Posterior cingulate gyrus (tissue), 11 donors: ENCODE measurements at regions not wholly inside any gene's neighbourhood (a gene's known extent, or its start where the extent isn't known, plus 50 kb on each side); places are given as distances from the start of the nearest gene placed in this dataset.

Experiments used
- DNase-seq, 10 donors: peaks; one replicate each; pipeline versions ENCODE4 v3.0.0 to v3.0.0-alpha.2; 2020 to 2021; ENCODE audit warnings: mixed read lengths in 3 of 10
- intact Hi-C: fragments of 100-400 bp; cut with DNase I; formaldehyde crosslinking; loops from one replicate; pipeline ENCODE4 v1.15.1; 2023

DNA sequence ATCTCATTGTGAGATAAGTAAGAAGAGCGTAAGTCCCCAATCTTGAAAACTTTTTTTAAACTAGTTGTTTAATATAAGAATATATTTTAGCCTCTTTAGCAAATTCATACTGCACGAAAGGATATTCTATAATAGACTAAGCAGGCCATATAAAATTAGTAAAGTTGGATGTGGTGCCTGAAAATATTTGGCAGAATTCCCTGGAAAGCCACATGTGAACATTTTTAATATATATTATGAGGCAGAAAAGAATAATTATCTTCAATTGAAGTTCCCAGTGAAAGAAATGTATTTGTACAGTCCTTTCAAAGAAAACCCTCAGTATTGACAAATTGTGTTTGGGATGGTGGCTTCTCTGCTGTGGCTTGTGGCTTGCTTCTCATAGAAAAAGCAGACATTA, 237.5 kb upstream of the JAG1 start:
- intact Hi-C loops = no loop called here

DNA sequence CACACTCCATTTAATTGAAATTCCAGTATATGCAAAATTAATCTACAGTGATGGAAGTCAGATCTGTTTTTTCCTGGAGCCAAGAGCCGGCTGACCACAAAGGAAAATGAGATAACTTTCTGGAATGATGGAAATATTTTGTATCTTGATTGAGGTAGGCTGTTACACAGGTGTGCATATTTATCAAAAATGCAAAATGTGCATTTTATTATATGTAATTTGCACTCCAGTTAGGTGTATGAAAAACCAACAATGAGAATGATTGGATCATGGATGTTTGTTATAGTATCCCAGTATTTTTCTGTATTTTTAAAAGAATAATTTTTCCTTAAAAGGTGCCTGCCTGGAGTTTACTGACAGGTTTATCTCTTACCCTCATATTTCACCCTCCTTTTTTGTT, 242.0 kb upstream of the JAG1 start:
- intact Hi-C loops = no loop called here
- no peak for DNase-seq

More for the DNA sequence above, 237.5 kb upstream of the JAG1 start:
- DNase-seq = no peak

DNA sequence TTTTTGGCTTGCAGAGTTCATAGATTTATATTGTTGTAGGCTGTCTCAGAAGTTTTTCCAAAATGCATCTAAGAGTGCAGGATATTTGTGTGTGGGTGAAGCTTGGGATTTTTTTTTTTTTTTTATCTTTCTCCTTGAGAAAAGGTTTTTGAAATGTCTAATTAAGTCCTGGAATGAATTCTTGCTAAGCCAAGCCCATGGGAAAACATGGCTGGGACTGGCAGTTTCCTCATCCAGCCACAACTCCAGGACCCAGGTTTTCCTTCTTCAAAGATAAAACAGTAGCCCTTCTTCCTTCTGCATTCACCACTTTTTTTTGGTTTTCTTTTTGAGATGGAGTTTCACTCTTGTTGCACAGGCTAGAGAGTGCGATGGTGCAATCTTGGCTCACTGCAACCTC, 242.5 kb upstream of the JAG1 start:
- DNase-seq = no peak
- intact Hi-C loops = no loop called here

DNA sequence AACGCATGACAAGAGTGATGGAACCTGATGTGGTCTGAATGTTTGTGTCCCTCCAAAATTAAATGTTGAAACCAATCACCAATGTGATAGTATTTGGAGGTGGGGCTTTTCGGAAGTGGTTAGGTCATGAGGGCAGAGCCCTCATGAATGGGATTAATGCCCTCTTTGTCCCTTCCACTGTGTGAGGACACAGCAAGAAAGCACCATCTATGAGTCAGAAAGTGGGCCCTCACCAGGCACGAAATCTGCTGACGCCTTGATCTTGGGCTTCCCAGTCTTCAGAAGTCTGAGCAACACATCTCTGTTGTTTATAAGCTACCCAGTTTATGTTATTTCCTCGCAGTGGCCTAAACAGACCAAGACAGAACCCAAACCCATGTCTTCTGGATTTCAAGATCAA, 244.0 kb upstream of the JAG1 start:
- DNase-seq = no peak
- intact Hi-C loops = no loop called here

DNA sequence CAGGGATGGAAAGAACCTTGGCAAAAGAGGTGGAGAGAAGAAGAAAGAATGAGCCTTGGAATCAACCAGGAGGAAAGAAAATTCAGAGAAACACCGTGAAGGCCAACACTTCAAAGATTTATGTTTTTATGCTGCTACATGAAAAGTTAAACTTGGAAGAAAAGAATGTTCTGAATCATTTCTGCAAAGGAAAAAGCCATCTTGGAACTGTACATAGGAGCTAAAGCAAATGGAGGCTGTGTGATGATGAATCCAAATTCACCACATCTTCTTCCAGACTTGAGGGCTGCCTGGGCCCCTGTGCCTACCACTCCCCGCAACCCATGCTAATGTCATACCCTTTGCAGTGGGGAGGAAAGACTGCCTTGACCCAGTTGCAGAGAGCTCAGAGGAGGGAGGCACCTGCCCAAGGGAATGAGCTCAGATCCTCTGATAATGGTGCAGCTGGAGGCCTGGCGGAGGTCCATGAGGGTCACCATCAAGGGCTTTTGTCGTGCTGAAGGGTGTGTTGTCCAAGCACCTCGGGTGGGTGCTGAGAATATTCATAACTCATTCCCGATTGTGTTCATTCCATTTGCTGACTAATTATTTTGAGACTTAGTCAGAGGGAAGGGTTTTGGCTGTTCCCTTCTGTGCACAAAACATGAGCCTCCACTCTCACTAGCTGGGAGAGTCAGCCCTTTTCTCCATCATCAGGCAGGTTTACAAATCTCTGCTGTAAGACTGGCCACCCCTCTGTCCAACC, 245.8 kb upstream of the JAG1 start:
- DNase-seq = peak in 1 of 10 donors; percentile 54
- intact Hi-C loops = no loop called here

DNA sequence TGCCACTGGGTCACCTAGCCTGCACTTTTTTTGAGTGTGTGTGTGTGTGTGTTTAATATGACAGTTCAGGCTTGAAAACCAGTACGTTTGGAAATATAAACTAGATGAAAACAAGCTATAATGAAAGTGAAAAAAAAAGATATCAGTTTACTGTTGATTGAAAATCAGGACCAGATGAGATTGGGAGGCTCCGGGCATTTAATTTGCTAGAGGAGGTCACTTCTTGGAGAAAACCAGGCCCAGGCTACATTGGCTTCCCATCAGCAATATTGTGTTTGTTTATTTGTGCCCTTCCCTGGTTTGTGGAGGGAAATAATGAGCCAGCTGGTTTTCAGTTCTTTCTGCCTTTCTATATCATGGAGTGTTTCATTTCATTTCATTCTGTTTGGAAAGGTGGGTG, 246.6 kb upstream of the JAG1 start:
- intact Hi-C loops = no loop called here
- DNase-seq = no peak

DNA sequence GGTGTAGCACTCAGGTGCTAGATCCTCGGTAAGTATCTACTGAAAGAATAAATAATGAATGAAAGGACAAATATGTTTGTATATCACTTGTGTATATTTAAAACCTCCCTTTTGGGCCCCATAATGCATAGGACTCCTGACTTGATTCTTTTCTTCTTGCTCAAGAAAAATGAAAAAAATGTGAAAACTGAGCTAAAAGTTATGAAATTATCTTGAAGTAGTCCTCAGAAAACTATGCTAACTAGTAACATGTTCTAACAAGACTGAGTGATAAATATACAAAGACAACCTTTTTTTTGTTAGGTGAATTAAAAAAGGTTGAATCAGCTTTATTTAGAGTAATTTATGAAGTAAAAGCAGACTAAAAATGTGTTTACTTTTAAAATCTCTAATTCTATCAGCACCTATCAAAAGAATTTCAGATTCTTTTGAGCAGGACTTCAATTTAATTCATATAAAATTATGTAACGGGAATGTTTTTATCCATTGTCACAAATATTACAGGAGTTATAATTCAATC, 247.8 kb upstream of the JAG1 start:
- no peak for DNase-seq
- intact Hi-C loops = no loop called here

DNA sequence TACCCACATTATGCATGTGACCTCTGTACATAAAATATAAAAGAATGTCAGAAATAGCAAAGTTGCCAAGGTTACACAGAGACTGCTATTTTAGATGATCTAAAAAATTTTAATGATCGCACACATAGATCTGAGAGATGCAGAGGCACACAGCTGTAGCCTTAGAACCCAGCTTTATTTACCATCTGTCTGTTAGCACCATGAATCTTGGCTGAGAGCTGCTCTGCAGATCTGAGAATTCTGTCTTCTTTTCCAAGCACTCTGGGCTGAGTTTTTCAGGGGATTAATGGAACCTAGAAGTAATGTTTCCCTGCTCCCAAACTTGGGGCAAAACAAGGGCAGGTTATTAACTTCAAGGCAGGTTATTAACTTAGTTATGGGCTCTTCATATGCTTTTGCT, 248.7 kb upstream of the JAG1 start:
- intact Hi-C loops = no loop called here
- no peak for DNase-seq

DNA sequence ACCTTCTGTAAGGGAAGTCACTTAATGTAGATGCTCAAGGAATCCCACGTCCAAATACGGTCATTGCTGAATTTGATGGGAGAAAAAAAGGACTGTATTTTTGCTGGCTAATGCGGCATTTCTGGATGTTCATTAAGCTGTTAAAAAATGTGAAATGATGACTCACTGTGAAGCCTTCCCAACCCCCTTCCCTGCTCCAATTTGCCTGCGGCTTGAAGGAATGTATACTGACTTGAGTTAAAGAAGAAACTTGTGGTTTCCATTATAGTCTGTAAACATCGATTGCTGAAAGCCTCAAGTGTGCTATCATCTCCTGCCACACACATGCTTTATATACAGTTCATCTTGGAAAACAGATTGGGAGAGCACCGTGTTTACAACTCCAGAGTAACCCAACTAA, 249.1 kb upstream of the JAG1 start:
- intact Hi-C loops = no loop called here
- DNase-seq = no peak

DNA sequence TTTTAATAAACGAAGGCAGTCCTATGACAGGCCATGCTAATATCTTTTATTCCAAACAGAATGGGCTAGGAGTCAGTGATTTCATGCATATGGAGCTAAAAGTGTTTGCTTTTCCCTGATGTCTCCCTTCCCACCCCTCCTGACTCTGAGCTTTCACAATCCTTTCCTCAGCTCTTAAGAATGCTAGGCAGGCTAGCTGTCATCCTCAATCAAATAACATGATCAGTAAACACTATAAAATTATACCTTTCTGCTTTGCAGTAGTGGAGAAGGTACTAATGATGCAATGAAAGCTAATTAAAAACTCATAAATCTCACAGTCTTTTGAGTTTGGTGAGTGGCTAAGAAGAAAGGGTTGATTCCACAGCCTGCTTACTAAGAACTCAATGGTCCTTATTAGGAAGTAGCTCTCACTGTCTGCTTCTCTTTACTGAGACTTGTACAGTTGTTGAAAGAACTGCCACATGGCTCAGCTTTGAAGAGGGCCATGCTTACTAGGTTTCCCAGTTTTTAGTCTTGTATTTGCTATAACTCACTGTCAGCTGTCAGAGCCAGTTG, 250.9 kb upstream of the JAG1 start:
- intact Hi-C loops = no loop called here
- no peak for DNase-seq

DNA sequence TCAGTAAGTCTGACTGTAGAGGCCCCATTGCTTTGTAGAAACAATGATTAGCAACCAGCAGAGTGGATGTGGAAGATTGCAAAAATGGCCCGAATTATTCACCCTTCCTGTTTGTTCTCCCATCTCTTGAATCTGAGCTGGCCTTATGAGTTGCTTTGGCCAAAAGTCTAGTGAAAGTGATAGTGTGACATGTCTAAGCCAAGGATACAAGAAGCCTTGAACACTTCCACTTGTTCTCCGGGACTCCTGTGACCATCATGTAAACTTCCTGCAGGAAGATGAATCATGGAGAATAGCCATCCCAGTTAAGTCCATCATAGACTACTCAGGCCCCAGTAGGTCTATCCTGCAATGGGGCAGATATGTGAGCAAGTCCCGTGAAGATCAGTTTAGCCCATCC, 252.0 kb upstream of the JAG1 start:
- no peak for DNase-seq
- intact Hi-C loops = no loop called here

DNA sequence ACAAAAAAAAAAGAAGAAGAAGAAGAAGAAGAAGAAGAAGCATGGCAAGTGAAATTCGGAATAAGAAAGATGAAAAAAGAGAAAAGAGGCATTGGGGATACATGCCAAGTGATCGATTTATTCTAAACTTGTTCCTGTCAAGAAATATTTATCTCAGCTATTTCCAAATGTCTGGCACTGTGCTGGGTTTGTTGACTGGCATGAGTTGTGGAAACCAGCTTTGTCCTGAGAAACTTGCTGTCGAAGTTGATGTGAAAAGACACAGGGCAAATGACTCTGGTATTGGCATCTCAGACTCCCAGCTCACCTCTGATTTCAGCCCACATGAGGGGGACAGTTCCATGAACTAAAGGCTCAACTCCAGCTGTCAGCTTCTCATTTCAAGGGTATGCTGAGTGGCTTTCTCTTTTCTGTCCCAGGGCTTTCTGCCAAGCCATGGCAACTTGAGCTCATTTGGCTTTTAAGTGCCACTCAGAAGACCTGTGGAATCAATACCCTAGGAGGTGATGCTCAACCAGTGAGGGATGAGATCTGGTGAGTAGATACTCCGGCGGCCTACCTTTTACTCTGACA, 253.3 kb upstream of the JAG1 start:
- no peak for DNase-seq
- intact Hi-C loops = no loop called here

DNA sequence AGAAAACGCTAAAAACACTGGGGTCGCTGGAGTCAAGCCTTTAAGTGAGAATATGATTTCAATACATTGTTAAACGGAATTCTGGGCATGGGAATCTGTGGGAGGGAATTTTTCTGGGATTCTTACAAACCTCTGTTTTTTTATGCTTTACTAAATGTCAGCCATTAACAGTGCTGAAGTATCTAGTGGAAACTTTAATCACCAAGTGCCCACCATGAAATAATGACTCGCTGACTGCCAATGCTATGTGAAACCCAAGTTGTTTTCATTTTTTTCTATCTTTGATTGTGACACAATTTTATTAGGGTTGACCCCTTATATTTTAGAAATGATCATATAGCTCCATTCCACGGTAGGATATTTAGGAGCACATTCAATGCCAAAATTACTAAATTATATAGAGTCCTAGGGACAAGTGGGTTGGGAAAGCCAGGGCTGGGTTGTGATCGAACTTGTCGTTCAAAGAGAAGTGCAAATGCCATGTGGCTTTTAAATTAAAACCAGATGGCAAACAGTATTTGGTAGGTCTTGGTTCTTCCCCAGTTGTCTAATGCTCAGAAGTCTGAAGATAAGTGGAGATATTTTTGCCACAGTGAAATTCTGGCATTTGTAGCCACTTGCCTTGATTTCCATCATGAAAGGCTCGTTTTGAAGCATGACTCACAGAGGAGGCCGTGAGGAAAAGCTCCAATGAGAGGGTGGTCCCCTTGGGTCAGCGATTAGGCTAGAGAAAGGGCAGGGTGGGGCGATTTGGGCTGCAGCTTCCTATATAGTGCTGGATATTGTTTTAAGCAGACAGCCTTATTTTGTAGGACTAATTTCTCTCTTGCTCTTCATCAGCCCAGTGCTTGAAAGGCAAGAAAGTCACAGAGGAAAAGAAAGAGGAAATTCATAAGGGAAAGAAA, 254.4 kb upstream of the JAG1 start:
- DNase-seq = no peak
- intact Hi-C loops = no loop called here

DNA sequence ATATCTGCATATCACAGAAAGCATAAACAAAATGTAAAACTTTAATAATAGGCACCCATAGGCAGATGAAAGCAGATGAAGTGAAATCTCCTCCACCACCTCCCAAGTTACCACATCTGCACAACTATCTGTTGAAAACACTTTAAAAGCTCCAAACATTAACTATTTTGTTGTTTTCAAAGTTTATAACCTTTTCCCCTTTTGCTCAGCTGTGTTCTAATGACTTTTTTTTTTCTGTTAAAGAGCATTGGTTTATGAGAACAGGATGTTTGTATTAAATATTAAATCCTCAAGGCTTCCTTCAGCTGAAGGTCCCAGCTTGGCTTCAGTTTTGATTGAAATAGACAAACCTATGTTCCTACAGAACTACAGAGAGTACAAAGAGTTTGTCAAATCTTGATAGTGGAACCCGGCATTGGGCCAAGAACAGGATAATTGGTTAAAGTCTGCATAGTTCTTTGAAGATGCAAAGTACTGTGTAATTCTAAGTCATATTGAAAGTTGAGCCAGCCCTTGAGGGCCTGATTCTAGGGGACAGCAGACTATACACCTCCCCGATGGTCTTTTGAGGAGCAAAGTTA, 255.1 kb upstream of the JAG1 start:
- intact Hi-C loops = no loop called here
- no peak for DNase-seq

DNA sequence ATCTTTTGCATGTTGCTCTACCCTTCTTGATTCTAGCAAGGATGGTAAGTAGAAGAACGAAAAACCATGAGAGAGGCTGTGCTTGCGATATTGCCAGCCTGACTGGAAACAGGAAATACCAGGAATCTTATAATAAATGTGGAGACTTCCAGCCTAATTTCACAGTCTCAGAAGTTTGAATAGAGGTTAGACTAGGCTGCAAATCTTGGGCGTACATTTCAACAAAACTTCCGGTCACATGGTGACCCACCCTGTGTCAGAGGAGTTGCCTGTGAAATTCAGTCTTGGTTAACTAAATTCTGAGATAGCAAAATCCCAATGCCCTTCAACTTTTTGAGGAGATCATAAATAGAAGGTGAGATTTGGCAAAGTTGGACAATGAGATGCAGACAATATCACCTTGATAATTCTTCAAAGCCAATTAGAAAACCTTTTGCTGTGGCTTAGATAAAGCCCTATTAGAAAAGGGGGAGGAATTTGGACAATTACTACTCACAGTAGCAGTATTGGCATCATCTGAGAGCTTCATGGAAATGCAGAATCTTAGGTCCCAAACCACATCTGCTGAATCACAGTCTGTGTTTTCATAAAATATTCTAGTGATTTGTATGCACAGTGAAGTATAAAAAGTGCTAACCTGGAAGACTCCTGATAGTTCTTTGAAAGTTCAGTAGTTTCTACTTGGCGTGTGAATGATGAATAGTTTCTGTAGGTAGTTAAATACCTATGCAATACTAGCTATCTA, 262.0 kb upstream of the JAG1 start:
- DNase-seq = no peak
- intact Hi-C loops = no loop called here

DNA sequence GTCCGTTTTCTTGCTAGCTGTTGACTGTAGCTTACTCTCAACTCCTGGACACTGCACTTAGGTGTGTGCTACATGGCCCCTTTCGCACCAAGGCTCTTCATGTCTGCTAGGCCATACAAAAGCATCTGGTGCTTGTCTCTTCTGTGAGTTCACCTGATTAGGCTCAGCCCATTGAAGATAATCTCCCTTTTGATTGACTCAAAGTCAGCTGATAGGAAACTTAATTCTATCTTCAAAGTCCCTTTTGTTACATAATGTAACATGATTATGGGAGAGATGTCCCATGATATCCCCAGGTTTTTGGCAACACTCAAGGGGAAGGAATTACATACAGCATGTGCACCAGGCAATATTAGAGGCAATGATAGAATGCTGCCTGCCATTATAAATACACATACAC, 263.0 kb upstream of the JAG1 start:
- intact Hi-C loops = no loop called here
- DNase-seq = no peak

DNA sequence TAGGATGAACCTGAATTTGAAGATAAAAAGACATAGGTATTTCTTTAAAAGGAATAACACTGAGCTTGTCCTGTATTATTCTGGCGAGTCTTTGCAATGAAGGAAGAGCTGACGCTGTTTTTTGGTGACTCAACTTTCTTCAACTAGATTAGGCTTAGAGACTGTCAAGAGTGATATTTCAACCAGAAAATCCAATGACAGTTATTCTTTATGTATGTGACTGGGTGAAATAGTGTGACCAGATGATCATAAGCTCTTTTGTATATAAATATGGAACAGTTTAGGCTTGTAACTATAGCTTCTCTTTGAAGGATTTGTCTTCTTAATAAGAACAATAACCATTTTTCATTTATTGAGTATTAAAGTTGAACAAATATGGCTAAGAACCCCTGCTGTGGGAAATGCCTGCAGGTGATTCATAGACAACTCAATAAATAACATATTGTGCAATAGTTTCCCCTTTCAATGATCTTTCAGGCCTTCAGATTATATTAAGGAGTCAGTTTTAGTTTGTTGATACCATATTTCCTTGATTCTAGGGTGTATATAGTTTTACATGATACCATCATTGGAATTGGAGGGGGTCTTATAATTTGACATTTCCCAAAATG, 265.6 kb upstream of the JAG1 start:
- no peak for DNase-seq
- intact Hi-C loops = no loop called here

DNA sequence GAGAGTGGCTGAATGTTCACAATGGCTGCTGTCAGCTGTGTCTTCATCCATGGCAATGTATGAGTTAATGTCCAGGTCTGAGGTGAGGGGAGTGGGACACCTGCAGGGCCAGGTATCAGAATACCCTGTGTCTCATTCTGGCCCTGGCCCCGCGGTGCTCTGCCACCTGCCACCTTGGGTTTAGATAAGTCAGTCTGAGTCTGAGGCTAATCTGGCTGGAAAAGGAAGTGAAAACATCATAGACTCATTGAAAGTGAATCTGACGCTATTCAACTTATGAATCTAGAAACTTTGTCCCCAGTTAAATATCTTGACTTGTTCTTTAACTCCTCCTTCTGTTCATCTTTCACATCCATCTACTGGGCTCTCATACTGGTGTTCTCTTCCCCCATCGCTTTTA, 267.1 kb upstream of the JAG1 start:
- intact Hi-C loops = no loop called here
- DNase-seq = peak in 1 of 10 donors; percentile 63

DNA sequence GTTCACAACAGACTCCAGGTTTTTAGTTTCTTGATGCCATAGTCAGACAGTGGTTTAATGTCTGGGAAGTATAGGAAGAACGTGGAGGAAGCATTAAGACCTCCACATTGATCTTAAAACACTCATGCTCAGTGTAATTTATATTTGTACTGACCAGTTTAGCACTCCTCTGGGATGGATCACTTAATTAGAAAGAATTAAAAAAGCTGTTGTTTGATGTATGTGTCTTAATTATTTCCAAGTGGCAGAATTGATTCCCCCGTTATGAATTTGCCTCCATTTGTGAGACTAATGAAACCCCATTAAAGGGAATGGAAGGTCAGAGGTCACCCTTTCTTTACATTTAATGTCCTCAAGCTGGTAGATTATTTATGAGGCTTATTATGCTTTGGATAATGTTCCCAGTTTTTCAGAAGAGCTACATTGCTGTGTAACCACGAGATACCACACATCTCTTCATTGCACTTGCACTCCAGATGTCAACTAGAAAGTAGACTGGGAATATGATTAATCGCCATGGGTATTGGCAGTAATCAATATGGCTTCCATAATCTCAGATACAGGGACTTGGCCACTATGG, 270.0 kb upstream of the JAG1 start:
- no peak for DNase-seq

More for the DNA sequence above, 270.0 kb upstream of the JAG1 start:
- intact Hi-C loops = no loop called here
